ENCODE measurements at regions not wholly inside any gene's neighbourhood (a gene's known extent, or its start where the extent isn't known, plus 50 kb on each side); places are given as distances from the start of the nearest gene placed in this dataset.

DNA sequence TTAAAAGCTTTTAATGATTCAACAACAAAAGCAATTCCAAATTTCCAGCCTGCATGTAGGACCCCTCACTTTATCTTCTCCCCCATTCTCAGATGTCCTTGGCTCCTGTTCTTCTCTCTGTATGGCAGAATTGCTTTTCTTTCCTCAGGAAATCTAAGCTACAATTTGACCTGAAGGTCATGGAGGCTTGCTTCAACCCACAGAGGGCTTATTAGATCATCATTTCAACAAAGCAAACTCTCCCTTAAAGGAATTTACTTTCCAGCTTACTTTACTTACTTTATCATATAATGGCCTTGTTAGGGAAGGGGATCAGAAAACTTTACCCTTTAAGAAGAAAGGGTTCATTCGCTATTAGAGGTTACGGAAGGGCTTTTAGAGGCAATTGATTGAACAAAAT is 211.5 kb downstream of the RAD51AP2 start:
- TF ChIP-seq CTCF (IDR thresholded peaks at IDR 0.05) (no peak), EP300 (IDR thresholded peaks at IDR 0.05) (no peak), POLR2A (IDR thresholded peaks at IDR 0.05) (no peak)
